ENCODE measurements at regions not wholly inside any gene's neighbourhood (a gene's known extent, or its start where the extent isn't known, plus 50 kb on each side); places are given as distances from the start of the nearest gene placed in this dataset.

DNA sequence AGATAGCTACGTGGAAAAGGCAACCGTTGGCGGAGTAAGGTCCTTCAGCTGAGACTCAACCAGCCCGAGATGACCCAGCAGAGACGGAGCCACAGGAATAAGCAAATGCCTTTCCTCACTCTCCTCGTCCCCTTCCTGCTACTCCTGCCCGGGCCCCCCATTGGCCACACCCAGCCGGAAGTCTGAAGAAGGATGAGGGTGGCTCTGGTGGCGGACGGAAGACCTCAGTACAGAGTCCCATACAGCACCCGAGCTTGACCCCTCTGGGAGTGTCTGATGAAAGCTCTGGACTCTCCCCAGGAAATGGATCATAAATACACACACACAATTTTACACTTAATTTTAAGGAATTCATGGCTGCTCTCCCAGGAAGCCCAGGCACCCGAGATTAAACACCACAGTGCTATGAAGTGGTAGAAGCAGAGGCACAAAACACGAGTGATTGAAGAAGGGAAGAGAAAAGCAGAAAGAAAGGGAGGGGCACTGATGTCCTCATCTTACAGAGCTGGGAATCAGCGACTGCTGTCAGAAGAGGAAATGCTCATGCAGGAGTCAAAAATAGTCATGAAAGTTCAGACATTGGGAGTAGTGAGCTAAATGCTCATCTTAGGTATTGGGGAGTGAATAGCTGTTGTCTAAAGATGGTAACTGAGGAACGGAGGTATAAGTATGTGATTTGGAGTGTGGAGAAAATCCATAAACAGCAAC is 125.6 kb downstream of the BANF2 start (continued):
- TF ChIP-seq, protein P1, sequence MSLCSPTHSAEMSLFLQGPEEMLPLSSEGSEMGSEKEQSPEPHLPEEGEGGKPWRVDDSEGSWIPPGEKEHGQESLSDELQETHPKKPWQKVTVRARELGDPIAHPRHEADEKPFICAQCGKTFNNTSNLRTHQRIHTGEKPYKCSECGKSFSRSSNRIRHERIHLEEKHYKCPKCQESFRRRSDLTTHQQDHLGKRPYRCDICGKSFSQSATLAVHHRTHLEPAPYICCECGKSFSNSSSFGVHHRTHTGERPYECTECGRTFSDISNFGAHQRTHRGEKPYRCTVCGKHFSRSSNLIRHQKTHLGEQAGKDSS (CRISPR knock-in tag; IDR thresholded peaks at IDR 0.05; ENCODE audit: borderline replicate concordance, low read depth): no peak
- TF ChIP-seq HMG20B (CRISPR knock-in tag; conservative IDR thresholded peaks at IDR 0.05) (no peak), ZNF20 (CRISPR knock-in tag; IDR thresholded peaks at IDR 0.05) (no peak), CCDC6 (CRISPR knock-in tag; IDR thresholded peaks at IDR 0.05) (0 out of 2 replicates have a peak, but pooled peaks have one; percentile 30), HNF4A (CRISPR knock-in tag; IDR thresholded peaks at IDR 0.05) (peak; percentile 68), ZFP82 (CRISPR knock-in tag; IDR thresholded peaks at IDR 0.05; ENCODE audit: borderline replicate concordance) (0 out of 2 replicates have a peak, but pooled peaks have one; percentile 70), ZNF335 (CRISPR knock-in tag; IDR thresholded peaks at IDR 0.05) (no peak), HOXA5 (CRISPR knock-in tag; IDR thresholded peaks at IDR 0.05) (0 out of 2 replicates have a peak, but pooled peaks have one; percentile 31), FOXO1 (CRISPR knock-in tag; IDR thresholded peaks at IDR 0.05) (no peak)

DNA sequence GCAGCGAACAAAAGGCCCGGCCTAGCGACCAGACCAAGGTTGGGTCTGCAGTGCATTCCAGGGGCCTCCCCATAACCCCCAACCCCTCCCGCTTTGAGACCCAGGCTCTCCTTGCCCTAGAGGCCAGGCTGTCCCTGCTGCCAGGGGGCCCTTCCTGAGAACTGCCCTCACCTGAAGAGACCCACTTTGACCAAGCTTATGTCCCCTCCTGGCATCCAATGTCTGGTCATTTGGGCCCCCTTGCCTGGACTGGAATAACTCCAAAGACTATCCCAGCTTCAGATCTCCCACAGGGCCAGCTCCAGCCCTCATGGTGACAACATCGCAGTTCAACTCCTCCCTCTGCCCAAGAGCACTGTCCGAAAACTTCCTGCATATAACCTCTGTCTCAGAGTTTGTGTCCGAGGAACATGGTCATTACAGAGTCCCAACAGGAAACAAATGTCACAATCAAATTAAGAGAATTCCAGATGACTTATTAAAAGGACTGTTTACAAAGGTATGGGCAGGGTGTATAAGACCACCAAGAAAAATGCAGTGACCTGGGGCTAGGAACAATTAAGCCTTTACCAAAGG is 125.0 kb downstream of the BANF2 start:
- H2AFZ ChIP-seq (ENCODE audit: low read length): no peak overlapping the region
- no peak for FAIRE-seq
- in situ Hi-C loops (cut with HindIII; ENCODE audit: extremely low pct_ligation_motif_present, low pct_unique_long_range_greater_than_20kb): no loop called here
- TF ChIP-seq ZNF614 (CRISPR knock-in tag; IDR thresholded peaks at IDR 0.05; ENCODE audit: borderline replicate concordance) (0 out of 2 replicates have a peak, but pooled peaks have one; percentile 4), ZNF205 (CRISPR knock-in tag; IDR thresholded peaks at IDR 0.05) (0 out of 2 replicates have a peak, but pooled peaks have one; percentile 9), ZNF598 (CRISPR knock-in tag; IDR thresholded peaks at IDR 0.05; ENCODE audit: borderline replicate concordance) (0 out of 2 replicates have a peak, but pooled peaks have one; percentile 20), ZFP90 (CRISPR knock-in tag; IDR thresholded peaks at IDR 0.05; ENCODE audit: borderline replicate concordance) (0 out of 2 replicates have a peak, but pooled peaks have one; percentile 19), TBX2 (CRISPR knock-in tag; IDR thresholded peaks at IDR 0.05; ENCODE audit: borderline replicate concordance) (0 out of 2 replicates have a peak, but pooled peaks have one; percentile 21), MEF2D (CRISPR knock-in tag; IDR thresholded peaks at IDR 0.05) (no peak), ZNF572 (CRISPR knock-in tag; IDR thresholded peaks at IDR 0.05) (0 out of 2 replicates have a peak, but pooled peaks have one; percentile 36), EEA1 (CRISPR knock-in tag; IDR thresholded peaks at IDR 0.05; ENCODE audit: borderline replicate concordance) (0 out of 2 replicates have a peak, but pooled peaks have one; percentile 33), PTBP1 (IDR thresholded peaks at IDR 0.05; ENCODE audit: low read depth, low read length, poor library complexity, severe bottlenecking) (no peak), SAFB2 (CRISPR knock-in tag; IDR thresholded peaks at IDR 0.05; ENCODE audit: borderline replicate concordance, low read depth) (0 out of 2 replicates have a peak, but pooled peaks have one; percentile 47), ZNF354B (CRISPR knock-in tag; IDR thresholded peaks at IDR 0.05) (0 out of 2 replicates have a peak, but pooled peaks have one; percentile 56), DR1 (CRISPR knock-in tag; IDR thresholded peaks at IDR 0.05) (0 out of 2 replicates have a peak, but pooled peaks have one; percentile 17), ZNF788 (CRISPR knock-in tag; IDR thresholded peaks at IDR 0.05; ENCODE audit: borderline replicate concordance) (peak; percentile 34; the same call in 1 of the 2 replicates), AKAP8 (CRISPR knock-in tag; IDR thresholded peaks at IDR 0.05) (0 out of 2 replicates have a peak, but pooled peaks have one; percentile 64)

More for the DNA sequence above, 125.0 kb downstream of the BANF2 start:
- ATAC-seq (no peak), DNase-seq (ENCODE audit: low spot score) (no peak)
- no peaks in the 10 kb centered on the region; a peak in 2 of 5 replicates for H3K27me3 ChIP-seq (ENCODE audit: control insufficient read depth in 1 of 2, insufficient read depth in 2 of 2, low read length in 2 of 2)
- no peaks in the 10 kb centered on the region for H3K79me2 ChIP-seq (ENCODE audit: insufficient read depth, low read length)
- H3K4me3 ChIP-seq (replicated peaks in 1 of 3; ENCODE audit: insufficient read depth in 1 of 3, low read depth in 2 of 3, low read length in 3 of 3): peak overlapping the region in 1 of 3 experiments; percentile 12; a peak in 3 of 6 replicates
- H3K9me3 ChIP-seq (ENCODE audit: low read length): 0 out of 2 replicates have a peak, but pooled peaks cover under 1% of the 10 kb centered on the region
- H3K4me2 ChIP-seq (ENCODE audit: low read depth, low read length): peak overlapping the region; percentile 49
- H3K36me3 ChIP-seq (replicated peaks in 1 of 2; ENCODE audit: control insufficient read depth in 1 of 2, insufficient read depth in 2 of 2, low read length in 2 of 2): no peaks in the 10 kb centered on the region
- POLR2A ChIA-PET: interaction anchor here (0.6 to 5.7 kb wide), 16 partner anchors 15 to 142 kb away, joined by 3 to 60 read pairs (median 6); partner anchors contain the start of gene RRBP1
- intact Hi-C loops (cut with micrococcal nuclease; ENCODE audit: unreplicated experiment): loop anchor here (5.0 kb wide), 1 partner anchor 102 kb away; no protein-coding TSS in a partner anchor
- no peak overlapping the region for H3K27ac ChIP-seq (ENCODE audit: extremely low read length, insufficient read depth, low read length)
- H3K9ac ChIP-seq (ENCODE audit: insufficient read depth, low read depth, low read length): no peak overlapping the region
- CTCF ChIA-PET (ENCODE audit: low intra/inter-chr PET ratio, low total read pairs): no interaction called here
- WGBS (ENCODE audit: low lambda C conversion rate): 81% methylated on average over 7 of the region's 7 CpGs
- H3K4me1 ChIP-seq (ENCODE audit: insufficient read depth, low read length): peaks cover 95% of the 10 kb centered on the region
- H4K20me1 ChIP-seq (ENCODE audit: insufficient read depth, low read length): no peaks in the 10 kb centered on the region
- no TSS peak for BruUV-seq (replicated peaks)

Measured in HepG2 (cell line).